T-helper 1 cell treated with Interleukin-12 subunit alpha and Interleukin-12 subunit beta and Interleukin-4 antibody, amounts not matched to agents 30 ng/mL and 1 ng/mL, for 36 hours (primary cell): ENCODE measurements at regions not wholly inside any gene's neighbourhood (a gene's known extent, or its start where the extent isn't known, plus 50 kb on each side); places are given as distances from the start of the nearest gene placed in this dataset.

Source experiments
- intact Hi-C: fragments of 100-400 bp; cut with micrococcal nuclease; formaldehyde crosslinking; loops from one replicate; pipeline ENCODE4 v1.15.1; 2024

GRCh38 chr4:136687118-136687517 is 845.2 kb downstream of the PCDH18 start:
- intact Hi-C loops, result no loop called here

GRCh38 chr4:136680761-136681160 is 851.5 kb downstream of the PCDH18 start:
- intact Hi-C loops, result no loop called here

GRCh38 chr4:136680271-136680670 is 852.0 kb downstream of the PCDH18 start:
- intact Hi-C loops, result no loop called here

- intact Hi-C loops, result no loop called here
Measured at GRCh38 chr4:136670265-136670664, 862.0 kb downstream of the PCDH18 start.

GRCh38 chr4:136664988-136665387 is 867.3 kb downstream of the PCDH18 start:
- intact Hi-C loops, result no loop called here

- intact Hi-C loops, result no loop called here
Measured at GRCh38 chr4:136662539-136662938, 869.8 kb downstream of the PCDH18 start.

GRCh38 chr4:136653640-136654406 is 878.5 kb downstream of the PCDH18 start:
- intact Hi-C loops, result no loop called here

GRCh38 chr4:136651932-136652331 is 880.4 kb downstream of the PCDH18 start:
- intact Hi-C loops, result no loop called here

GRCh38 chr4:136651278-136651667 is 881.0 kb downstream of the PCDH18 start:
- intact Hi-C loops, result no loop called here

- intact Hi-C loops, result no loop called here
Measured at GRCh38 chr4:136650541-136651277, 881.6 kb downstream of the PCDH18 start.

- intact Hi-C loops, result no loop called here
Measured at GRCh38 chr4:136644279-136644678, 888.0 kb downstream of the PCDH18 start.

GRCh38 chr4:136643416-136643815 is 888.9 kb downstream of the PCDH18 start:
- intact Hi-C loops, result no loop called here

- intact Hi-C loops, result no loop called here
Measured at GRCh38 chr4:136637071-136637777, 895.1 kb downstream of the PCDH18 start.

- intact Hi-C loops, result no loop called here
Measured at GRCh38 chr4:136636155-136636554, 896.1 kb downstream of the PCDH18 start.

GRCh38 chr4:136634121-136634520 is 898.2 kb downstream of the PCDH18 start:
- intact Hi-C loops, result no loop called here

- intact Hi-C loops, result no loop called here
Measured at GRCh38 chr4:136599890-136600289, 932.4 kb downstream of the PCDH18 start.

GRCh38 chr4:136590440-136590839 is 941.9 kb downstream of the PCDH18 start:
- intact Hi-C loops, result no loop called here

GRCh38 chr4:136583567-136583966 is 948.7 kb downstream of the PCDH18 start:
- intact Hi-C loops, result no loop called here

- intact Hi-C loops, result no loop called here
Measured at GRCh38 chr4:136581119-136581518, 951.2 kb downstream of the PCDH18 start.

- intact Hi-C loops, result no loop called here
Measured at GRCh38 chr4:136575146-136575545, 957.1 kb downstream of the PCDH18 start.

- intact Hi-C loops, result no loop called here
Measured at GRCh38 chr4:136573460-136573859, 958.8 kb downstream of the PCDH18 start.

GRCh38 chr4:136571315-136571714 is 961.0 kb downstream of the PCDH18 start:
- intact Hi-C loops, result no loop called here
